Uterus (tissue), 2 donors: ENCODE measurements at regions not wholly inside any gene's neighbourhood (a gene's known extent, or its start where the extent isn't known, plus 50 kb on each side); places are given as distances from the start of the nearest gene placed in this dataset.

Experiments
- POLR2A ChIP-seq, 2 donors: fragments of 450-650 bp; IDR thresholded peaks; one replicate each; pipeline ENCODE4 v1.6.1; 2016; ENCODE audit warnings: antibody characterized with exemption in 2 of 2, mild to moderate bottlenecking in 1 of 2, moderate library complexity in 1 of 2
- TF ChIP-seq, protein P1 (sequence below), 4 experiments: fragments of 200-600 bp in 2 of 4; fragments of 450-650 bp in 2 of 4; sonication (generic) in 2 of 4; IDR thresholded peaks; one replicate each; pipeline ENCODE4 v1.5.1; 2016 to 2019; ENCODE audit warnings: antibody characterized with exemption in 4 of 4, mild to moderate bottlenecking in 2 of 4, moderate library complexity in 1 of 4

DNA sequence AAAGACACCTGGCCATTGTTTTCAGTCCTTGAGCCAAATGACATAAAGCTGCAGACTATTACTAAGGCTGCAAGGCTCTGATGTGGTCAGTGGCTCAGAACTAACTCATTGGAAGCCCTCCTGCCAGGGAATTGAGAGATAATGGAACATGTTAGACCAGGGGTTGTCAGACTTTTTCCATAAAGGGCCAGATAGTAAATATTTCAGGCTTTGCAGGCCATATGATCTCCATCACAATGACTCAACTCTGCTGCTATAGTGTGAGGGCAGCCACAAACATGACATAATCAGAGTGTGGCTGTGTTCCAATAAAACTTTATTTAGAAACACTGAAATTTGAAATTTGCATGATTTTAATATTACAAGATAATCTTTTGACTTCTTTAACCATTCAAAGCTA, 140.3 kb downstream of the TMEM30B start:
- TF ChIP-seq, protein P1, sequence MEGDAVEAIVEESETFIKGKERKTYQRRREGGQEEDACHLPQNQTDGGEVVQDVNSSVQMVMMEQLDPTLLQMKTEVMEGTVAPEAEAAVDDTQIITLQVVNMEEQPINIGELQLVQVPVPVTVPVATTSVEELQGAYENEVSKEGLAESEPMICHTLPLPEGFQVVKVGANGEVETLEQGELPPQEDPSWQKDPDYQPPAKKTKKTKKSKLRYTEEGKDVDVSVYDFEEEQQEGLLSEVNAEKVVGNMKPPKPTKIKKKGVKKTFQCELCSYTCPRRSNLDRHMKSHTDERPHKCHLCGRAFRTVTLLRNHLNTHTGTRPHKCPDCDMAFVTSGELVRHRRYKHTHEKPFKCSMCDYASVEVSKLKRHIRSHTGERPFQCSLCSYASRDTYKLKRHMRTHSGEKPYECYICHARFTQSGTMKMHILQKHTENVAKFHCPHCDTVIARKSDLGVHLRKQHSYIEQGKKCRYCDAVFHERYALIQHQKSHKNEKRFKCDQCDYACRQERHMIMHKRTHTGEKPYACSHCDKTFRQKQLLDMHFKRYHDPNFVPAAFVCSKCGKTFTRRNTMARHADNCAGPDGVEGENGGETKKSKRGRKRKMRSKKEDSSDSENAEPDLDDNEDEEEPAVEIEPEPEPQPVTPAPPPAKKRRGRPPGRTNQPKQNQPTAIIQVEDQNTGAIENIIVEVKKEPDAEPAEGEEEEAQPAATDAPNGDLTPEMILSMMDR (IDR thresholded peaks at IDR 0.05), result no peak
- no peak for TF ChIP-seq POLR2A (IDR thresholded peaks at IDR 0.05)
